Mesothelial cell of epicardium (in vitro differentiated cells): ENCODE measurements at regions not wholly inside any gene's neighbourhood (a gene's known extent, or its start where the extent isn't known, plus 50 kb on each side); places are given as distances from the start of the nearest gene placed in this dataset.

Experiments used
- DNase-seq, 2 experiments: peaks; one replicate each; pipeline ENCODE4 v3.0.0; 2021; ENCODE audit warnings: low spot score in 2 of 2; ENCODE audit not compliant: unreplicated experiment in 2 of 2
- H3K27ac Mint-ChIP-seq: 2 replicates; pipeline ENCODE4 v1.8.0; 2021; ENCODE audit warnings: mixed read lengths
- H3K27me3 Mint-ChIP-seq: 2 replicates; pipeline ENCODE4 v1.8.0; 2021; ENCODE audit warnings: low read depth, mixed read lengths
- H3K36me3 Mint-ChIP-seq: 2 replicates; pipeline ENCODE4 v1.8.0; 2021; ENCODE audit warnings: mixed read lengths
- H3K4me1 Mint-ChIP-seq: 2 replicates; pipeline ENCODE4 v1.8.0; 2021; ENCODE audit warnings: mixed read lengths
- H3K4me3 Mint-ChIP-seq: 2 replicates; pipeline ENCODE4 v1.8.0; 2021; ENCODE audit warnings: mild to moderate bottlenecking, moderate library complexity, mixed read lengths
- H3K9me3 Mint-ChIP-seq: 2 replicates; pipeline ENCODE4 v1.8.0; 2021; ENCODE audit warnings: mixed read lengths
- TF ChIP-seq, protein P1 (sequence below): fragments of 200-600 bp; sonication (generic); IDR thresholded peaks from one replicate; pipeline ENCODE4 v1.5.0; 2021; ENCODE audit warnings: antibody characterized with exemption; ENCODE audit not compliant: unreplicated experiment

DNA sequence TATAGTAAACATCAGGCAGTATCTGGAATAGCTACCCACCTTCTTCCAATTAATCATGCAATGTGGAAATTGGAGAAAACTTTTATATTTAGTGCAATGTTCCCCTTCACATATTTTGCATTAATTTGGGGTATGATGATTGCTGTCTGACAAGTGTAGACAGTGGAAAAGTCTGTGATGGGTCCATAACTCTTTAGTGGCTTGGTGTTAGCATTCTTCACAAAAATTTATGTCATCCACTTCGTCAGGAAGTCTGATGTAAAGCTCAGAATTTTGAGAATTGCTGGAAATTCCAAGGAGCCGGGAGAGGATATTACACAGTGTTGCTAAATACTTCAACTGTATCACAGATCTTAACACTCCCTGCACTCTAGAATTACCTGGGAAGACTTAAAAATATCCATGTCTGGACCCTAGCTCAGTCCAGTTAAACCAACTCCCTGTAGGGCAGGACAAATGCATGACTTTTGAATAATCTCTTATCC, 549.7 kb upstream of the PLXNA2 start:
- no peaks in the 10 kb centered on the region for H3K36me3 Mint-ChIP-seq
- H3K4me3 Mint-ChIP-seq = no peak overlapping the region
- no peak for DNase-seq
- TF ChIP-seq, protein P1, sequence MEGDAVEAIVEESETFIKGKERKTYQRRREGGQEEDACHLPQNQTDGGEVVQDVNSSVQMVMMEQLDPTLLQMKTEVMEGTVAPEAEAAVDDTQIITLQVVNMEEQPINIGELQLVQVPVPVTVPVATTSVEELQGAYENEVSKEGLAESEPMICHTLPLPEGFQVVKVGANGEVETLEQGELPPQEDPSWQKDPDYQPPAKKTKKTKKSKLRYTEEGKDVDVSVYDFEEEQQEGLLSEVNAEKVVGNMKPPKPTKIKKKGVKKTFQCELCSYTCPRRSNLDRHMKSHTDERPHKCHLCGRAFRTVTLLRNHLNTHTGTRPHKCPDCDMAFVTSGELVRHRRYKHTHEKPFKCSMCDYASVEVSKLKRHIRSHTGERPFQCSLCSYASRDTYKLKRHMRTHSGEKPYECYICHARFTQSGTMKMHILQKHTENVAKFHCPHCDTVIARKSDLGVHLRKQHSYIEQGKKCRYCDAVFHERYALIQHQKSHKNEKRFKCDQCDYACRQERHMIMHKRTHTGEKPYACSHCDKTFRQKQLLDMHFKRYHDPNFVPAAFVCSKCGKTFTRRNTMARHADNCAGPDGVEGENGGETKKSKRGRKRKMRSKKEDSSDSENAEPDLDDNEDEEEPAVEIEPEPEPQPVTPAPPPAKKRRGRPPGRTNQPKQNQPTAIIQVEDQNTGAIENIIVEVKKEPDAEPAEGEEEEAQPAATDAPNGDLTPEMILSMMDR = no peak
- no peaks in the 10 kb centered on the region for H3K27me3 Mint-ChIP-seq
- H3K9me3 Mint-ChIP-seq = no peaks in the 10 kb centered on the region
- H3K27ac Mint-ChIP-seq = no peak overlapping the region
- peaks cover 14% of the 10 kb centered on the region for H3K4me1 Mint-ChIP-seq

DNA sequence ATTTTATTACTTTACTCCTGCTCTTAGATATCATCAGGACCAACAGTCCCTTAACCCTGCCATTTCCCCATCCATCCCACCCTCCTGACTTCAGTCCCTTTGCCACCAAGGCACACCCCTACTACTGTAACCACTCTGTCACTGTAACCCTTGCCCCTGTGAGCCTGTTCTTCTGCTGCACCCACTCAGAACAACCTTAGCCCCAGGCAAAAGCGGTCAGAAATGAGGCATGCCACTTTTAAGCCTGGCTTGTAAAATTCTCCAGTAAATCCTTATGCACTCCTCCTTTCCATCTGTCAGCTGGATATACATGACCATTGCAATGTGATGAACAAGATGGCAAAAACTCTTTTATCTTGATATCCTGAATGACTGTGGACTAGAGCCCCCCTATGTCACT, 555.0 kb upstream of the PLXNA2 start:
- Mint-ChIP-seq H3K27me3 (peaks cover 2% of the 10 kb centered on the region), H3K27ac (no peak overlapping the region), H3K4me3 (no peak overlapping the region), H3K9me3 (no peaks in the 10 kb centered on the region), H3K4me1 (peaks cover 17% of the 10 kb centered on the region), H3K36me3 (no peaks in the 10 kb centered on the region)
- DNase-seq = no peak
- TF ChIP-seq, protein P1 = no peak

DNA sequence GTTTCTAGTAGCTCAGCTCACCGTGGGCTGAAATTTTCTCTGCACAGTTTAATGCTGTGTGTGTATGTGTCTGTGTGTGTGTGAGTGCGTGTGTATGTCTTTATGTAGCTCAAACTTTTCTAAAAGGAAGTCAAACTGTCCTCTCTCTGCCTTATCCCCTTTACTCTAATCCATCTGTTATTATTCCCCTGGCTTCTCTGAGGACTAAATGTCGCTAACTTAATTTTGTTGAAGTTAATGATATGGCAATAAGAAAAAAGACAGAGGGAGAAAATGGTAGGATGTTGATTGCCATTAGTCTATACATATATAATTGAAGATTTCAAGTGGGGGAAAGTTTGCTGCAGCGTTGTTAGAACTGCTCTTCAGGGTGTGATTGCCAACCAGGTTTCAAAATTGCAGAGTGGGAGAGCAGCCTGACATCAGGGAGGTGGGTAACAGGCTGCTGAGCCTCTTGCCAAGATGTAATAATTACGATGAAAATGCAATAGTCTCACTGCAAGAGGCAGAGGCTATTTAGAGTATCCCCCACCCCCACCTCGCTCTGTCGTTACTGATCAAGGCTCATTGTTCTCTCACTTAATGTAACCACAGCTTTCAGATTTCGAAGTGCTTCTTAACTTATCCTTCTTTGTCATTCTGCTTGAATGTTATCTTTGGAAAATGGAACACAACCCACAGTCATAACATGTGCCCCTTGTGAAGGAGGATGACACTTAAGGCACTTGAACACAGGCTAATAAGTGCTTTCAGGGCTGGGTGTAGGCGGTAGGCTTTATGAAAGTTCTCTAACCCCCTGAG, 559.0 kb upstream of the PLXNA2 start:
- Mint-ChIP-seq H3K27ac (no peak overlapping the region), H3K4me3 (no peak overlapping the region), H3K36me3 (peaks cover 3% of the 10 kb centered on the region), H3K27me3 (peaks cover 2% of the 10 kb centered on the region), H3K4me1 (peaks cover 14% of the 10 kb centered on the region), H3K9me3 (peaks cover 15% of the 10 kb centered on the region)
- no peak for DNase-seq
- TF ChIP-seq, protein P1 = no peak

DNA sequence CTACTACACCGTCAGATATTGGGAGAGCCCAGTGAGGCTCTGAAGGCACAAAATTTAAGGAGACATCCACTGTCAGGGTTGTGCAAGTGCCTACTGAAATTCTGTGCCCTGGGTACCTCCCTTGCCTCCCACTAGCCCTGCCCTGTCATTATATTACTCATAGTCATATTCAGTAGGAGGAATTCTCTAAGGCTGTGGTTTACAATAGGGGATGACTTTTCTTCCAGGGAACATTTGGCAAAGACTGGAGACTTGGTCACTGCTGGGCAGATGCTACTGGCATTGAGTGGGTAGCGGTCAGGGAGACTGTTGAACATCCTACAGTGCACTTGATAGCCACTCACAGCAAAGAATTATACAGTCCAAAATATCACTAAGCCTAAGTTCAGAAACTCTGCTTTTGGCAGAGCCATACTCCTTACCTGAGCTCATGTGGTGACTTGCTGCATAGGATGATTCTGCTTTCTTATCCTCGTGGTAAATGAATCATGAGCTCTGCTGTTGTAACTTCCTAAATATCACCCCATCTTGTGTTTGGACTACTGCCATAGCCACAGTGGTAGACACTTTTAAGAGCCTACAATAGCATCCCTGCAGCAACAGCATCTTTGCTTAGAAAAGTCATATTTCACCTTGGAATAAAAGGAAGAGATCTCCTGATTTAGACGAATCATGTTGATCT, 563.4 kb upstream of the PLXNA2 start:
- peaks cover 15% of the 10 kb centered on the region for H3K9me3 Mint-ChIP-seq
- no peaks in the 10 kb centered on the region for H3K27me3 Mint-ChIP-seq
- TF ChIP-seq, protein P1 = no peak
- no peak for DNase-seq
- H3K4me1 Mint-ChIP-seq = peaks cover 8% of the 10 kb centered on the region
- no peak overlapping the region for H3K4me3 Mint-ChIP-seq
- peaks cover 3% of the 10 kb centered on the region for H3K36me3 Mint-ChIP-seq
- no peak overlapping the region for H3K27ac Mint-ChIP-seq

DNA sequence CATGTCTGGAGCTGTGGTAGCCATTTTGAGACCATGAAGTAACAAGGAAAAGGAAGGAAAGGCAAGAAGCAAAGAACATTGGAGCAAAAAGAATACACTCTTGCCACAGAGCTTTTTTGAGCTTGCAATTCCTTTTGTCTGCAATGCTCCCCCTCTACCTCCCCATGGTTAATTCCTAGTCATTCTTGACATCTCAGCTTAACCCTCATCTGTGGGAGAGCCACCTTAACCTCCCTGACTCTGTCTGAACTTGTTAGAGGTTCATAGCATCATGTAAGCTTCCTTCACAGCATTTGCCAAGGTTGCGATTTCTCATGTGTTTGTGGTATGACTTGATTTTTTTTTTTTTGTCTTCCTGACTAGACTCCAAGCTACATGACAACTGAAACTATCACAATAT, 564.1 kb upstream of the PLXNA2 start:
- TF ChIP-seq, protein P1 = no peak
- Mint-ChIP-seq H3K36me3 (peaks cover 3% of the 10 kb centered on the region), H3K27ac (no peak overlapping the region), H3K4me1 (peaks cover 6% of the 10 kb centered on the region), H3K4me3 (no peak overlapping the region), H3K27me3 (no peaks in the 10 kb centered on the region), H3K9me3 (peaks cover 15% of the 10 kb centered on the region)
- no peak for DNase-seq
